Endothelial cell (in vitro differentiated cells): ENCODE measurements at regions not wholly inside any gene's neighbourhood (a gene's known extent, or its start where the extent isn't known, plus 50 kb on each side); places are given as distances from the start of the nearest gene placed in this dataset.
"Not testable (repeated sequence)": the region's sequence is repeated elsewhere in the genome, so short reads cannot be mapped to it uniquely, and the experiment has no call there.

ENCODE experiments used
- DNase-seq: peaks from one replicate; pipeline ENCODE4 v3.0.0; 2021; ENCODE audit warnings: low spot score
- H3K27ac Mint-ChIP-seq: one replicate; pipeline ENCODE4 v1.8.0; 2021; ENCODE audit warnings: mixed read lengths, inconsistent platforms; ENCODE audit not compliant: unreplicated experiment
- H3K27me3 Mint-ChIP-seq: one replicate; pipeline ENCODE4 v1.8.0; 2021; ENCODE audit warnings: mild to moderate bottlenecking, moderate library complexity, mixed read lengths, inconsistent platforms; ENCODE audit not compliant: unreplicated experiment
- H3K36me3 Mint-ChIP-seq: one replicate; pipeline ENCODE4 v1.8.0; 2021; ENCODE audit warnings: mild to moderate bottlenecking, low read depth, mixed read lengths, inconsistent platforms; ENCODE audit not compliant: unreplicated experiment
- H3K4me1 Mint-ChIP-seq: one replicate; pipeline ENCODE4 v1.8.0; 2021; ENCODE audit warnings: mild to moderate bottlenecking, mixed read lengths, inconsistent platforms; ENCODE audit not compliant: unreplicated experiment
- H3K4me3 Mint-ChIP-seq: one replicate; pipeline ENCODE4 v1.8.0; 2021; ENCODE audit warnings: mild to moderate bottlenecking, mixed read lengths, inconsistent platforms; ENCODE audit not compliant: unreplicated experiment
- H3K9me3 Mint-ChIP-seq: one replicate; pipeline ENCODE4 v1.8.0; 2021; ENCODE audit warnings: mixed read lengths, inconsistent platforms; ENCODE audit not compliant: unreplicated experiment
- TF ChIP-seq, protein P1 (sequence below): fragments of 200-600 bp; sonication (generic); IDR thresholded peaks from one replicate; pipeline ENCODE4 v1.5.0; 2021; ENCODE audit warnings: antibody characterized with exemption; ENCODE audit not compliant: unreplicated experiment

GRCh38 chr10:33773253-33773573, 438.7 kb upstream of the NRP1 start:
- H3K27me3 Mint-ChIP-seq, result peaks cover 2% of the 10 kb centered on the region
- peak; percentile 32 for DNase-seq
- peak overlapping the region; percentile 40 for H3K4me3 Mint-ChIP-seq
- TF ChIP-seq, protein P1, sequence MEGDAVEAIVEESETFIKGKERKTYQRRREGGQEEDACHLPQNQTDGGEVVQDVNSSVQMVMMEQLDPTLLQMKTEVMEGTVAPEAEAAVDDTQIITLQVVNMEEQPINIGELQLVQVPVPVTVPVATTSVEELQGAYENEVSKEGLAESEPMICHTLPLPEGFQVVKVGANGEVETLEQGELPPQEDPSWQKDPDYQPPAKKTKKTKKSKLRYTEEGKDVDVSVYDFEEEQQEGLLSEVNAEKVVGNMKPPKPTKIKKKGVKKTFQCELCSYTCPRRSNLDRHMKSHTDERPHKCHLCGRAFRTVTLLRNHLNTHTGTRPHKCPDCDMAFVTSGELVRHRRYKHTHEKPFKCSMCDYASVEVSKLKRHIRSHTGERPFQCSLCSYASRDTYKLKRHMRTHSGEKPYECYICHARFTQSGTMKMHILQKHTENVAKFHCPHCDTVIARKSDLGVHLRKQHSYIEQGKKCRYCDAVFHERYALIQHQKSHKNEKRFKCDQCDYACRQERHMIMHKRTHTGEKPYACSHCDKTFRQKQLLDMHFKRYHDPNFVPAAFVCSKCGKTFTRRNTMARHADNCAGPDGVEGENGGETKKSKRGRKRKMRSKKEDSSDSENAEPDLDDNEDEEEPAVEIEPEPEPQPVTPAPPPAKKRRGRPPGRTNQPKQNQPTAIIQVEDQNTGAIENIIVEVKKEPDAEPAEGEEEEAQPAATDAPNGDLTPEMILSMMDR, result no peak
- H3K27ac Mint-ChIP-seq, result peak overlapping the region; percentile 95
- peaks cover 23% of the 10 kb centered on the region for H3K4me1 Mint-ChIP-seq
- H3K9me3 Mint-ChIP-seq, result no peaks in the 10 kb centered on the region
- no peaks in the 10 kb centered on the region for H3K36me3 Mint-ChIP-seq

DNA sequence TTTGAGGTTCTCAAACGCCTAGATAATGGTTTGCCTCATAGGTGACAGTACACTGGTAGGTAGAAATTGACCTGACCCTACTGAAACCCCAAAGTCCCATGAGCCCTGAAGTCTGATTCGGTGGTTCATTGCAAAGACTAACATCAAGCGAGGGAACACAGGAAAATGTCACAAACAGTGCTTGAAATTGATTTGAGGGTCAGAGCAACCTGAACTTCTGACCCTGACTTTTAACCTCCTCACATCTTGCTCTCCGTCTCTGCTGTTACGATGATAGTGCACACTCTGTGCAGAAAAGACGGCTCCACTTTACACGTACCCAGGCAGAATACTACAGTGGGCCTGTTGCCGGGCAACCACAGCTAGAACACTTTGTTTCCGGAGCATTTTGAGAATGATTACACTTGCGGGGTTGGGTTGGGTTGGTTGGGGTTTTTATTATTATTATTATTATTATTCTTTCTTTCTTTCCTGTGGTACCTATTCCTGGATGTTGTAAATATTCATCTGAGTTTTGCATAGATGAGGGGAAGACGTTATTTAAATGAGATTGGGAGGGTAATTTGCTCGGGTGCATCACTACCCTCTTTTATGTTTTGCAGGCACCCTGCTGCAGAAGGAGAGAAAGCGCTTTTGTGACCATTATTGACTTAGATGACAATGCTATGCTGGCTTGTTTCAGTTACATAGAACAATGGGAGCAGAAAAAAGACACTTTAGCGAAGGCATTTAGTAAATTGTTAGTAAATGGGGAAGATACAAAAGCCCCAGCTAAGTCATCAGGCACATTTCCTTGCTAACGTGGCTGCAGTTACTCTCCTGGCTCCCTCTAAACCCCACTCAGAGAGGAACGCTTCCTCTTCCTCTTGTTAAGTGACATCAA, 438.1 kb upstream of the NRP1 start:
- Mint-ChIP-seq H3K27me3 (peaks cover 2% of the 10 kb centered on the region), H3K36me3 (no peaks in the 10 kb centered on the region), H3K9me3 (no peaks in the 10 kb centered on the region), H3K27ac (peak overlapping the region; percentile 95), H3K4me3 (no peak overlapping the region), H3K4me1 (peaks cover 23% of the 10 kb centered on the region)
- TF ChIP-seq, protein P1, result no peak
- peak; percentile 18 for DNase-seq

DNA sequence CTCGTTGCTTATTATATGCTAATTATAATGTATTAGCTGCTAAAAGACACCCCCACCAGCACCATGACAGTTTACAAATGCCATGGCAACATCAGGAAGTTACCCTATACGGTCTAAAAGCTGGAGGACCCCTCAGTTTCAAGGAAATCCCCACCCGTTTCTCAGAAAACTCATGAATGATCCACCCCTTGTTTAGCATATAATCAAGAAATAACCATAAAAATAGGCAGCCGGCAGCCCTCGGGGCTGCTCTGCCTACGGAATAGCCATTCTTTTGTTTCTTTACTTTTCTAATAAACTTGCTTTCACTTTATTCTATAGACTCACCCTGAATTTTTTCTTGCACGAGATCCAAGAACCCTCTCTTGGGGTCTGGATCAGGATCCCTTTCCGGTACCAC, 437.4 kb upstream of the NRP1 start:
- not testable (repeated sequence) for H3K27me3 Mint-ChIP-seq, H3K36me3 Mint-ChIP-seq, DNase-seq, H3K9me3 Mint-ChIP-seq, H3K4me3 Mint-ChIP-seq
- Mint-ChIP-seq H3K27ac (peak overlapping the region; percentile 95), H3K4me1 (peaks cover 23% of the 10 kb centered on the region)

GRCh38 chr10:33764694-33765185, 430.3 kb upstream of the NRP1 start:
- TF ChIP-seq, protein P1, result no peak
- DNase-seq, result no peak
- Mint-ChIP-seq H3K36me3 (no peaks in the 10 kb centered on the region), H3K27ac (no peak overlapping the region), H3K4me3 (no peak overlapping the region), H3K4me1 (peaks cover 2% of the 10 kb centered on the region), H3K9me3 (no peaks in the 10 kb centered on the region), H3K27me3 (no peaks in the 10 kb centered on the region)

- no peak overlapping the region for H3K4me3 Mint-ChIP-seq
- DNase-seq, result no peak
- H3K36me3 Mint-ChIP-seq, result no peaks in the 10 kb centered on the region
- H3K9me3 Mint-ChIP-seq, result no peaks in the 10 kb centered on the region
- H3K27me3 Mint-ChIP-seq, result no peaks in the 10 kb centered on the region
- TF ChIP-seq, protein P1, result no peak
- H3K4me1 Mint-ChIP-seq, result peaks cover 2% of the 10 kb centered on the region
- no peak overlapping the region for H3K27ac Mint-ChIP-seq
Measured at GRCh38 chr10:33760056-33760943, 425.8 kb upstream of the NRP1 start.
